SK-N-SH (cell line): ENCODE measurements at regions not wholly inside any gene's neighbourhood (a gene's known extent, or its start where the extent isn't known, plus 50 kb on each side); places are given as distances from the start of the nearest gene placed in this dataset.
A peak's percentile ranks its signal among the peaks of the same experiment; 100 is the strongest.

ENCODE experiments used
- CTCF ChIA-PET: fragments of 300-600, 350-600 bp; formaldehyde crosslinking; extraction: SDS; loops from one replicate; lab custom pipeline; 2021; lab: Yijun Ruan, JAX
- POLR2A ChIA-PET: fragments of 350-600 bp; sonication (Branson Sonifier 250); formaldehyde crosslinking; extraction: SDS; loops from one replicate; lab custom pipeline; 2020; ENCODE audit warnings: antibody characterized with exemption, inconsistent platforms; lab: Yijun Ruan, JAX
- DNase-seq: peaks from one replicate; pipeline ENCODE4 v3.0.0; 2012
- H2AFZ ChIP-seq: fragments of 200-600 bp; sonication (generic); 2 replicates; pipeline ENCODE4 v1.8.1; 2016; ENCODE audit warnings: antibody characterized with exemption, mild to moderate bottlenecking, low read depth
- H3F3A ChIP-seq: fragments of 200-600 bp; sonication (generic); replicated peaks from 2 replicates; pipeline ENCODE3; 2016; ENCODE audit warnings: antibody characterized with exemption, mild to moderate bottlenecking; ENCODE audit not compliant: insufficient read depth
- H3K27ac ChIP-seq, 2 experiments: fragments of 200-500 bp in 1 of 2; fragments of 200-600 bp in 1 of 2; sonication (Bioruptor generic) in 1 of 2; sonication (generic), shearing (Covaris generic) in 1 of 2; 2 replicates each; pipeline versions ENCODE4 v1.5.1 to v1.6.1; 2014 to 2016; ENCODE audit warnings: low read depth in 2 of 2, inconsistent platforms in 1 of 2, low read length in 1 of 2, mild to moderate bottlenecking in 1 of 2, mixed read lengths in 1 of 2
- H3K27me3 ChIP-seq: fragments of 200-600 bp; sonication (generic), shearing (Covaris generic); 2 replicates; pipeline ENCODE4 v1.6.1; 2016; ENCODE audit warnings: mixed run types; ENCODE audit not compliant: insufficient read depth
- H3K36me3 ChIP-seq, 2 experiments: fragments of 200-500 bp in 1 of 2; fragments of 200-600 bp in 1 of 2; sonication (Bioruptor generic) in 1 of 2; sonication (generic) in 1 of 2; replicated peaks in 1 of 2; 2 replicates each; pipeline versions ENCODE3 to v1.5.1; 2014 to 2016; ENCODE audit warnings: low read length in 1 of 2, mild to moderate bottlenecking in 1 of 2; ENCODE audit not compliant: insufficient read depth in 2 of 2, control insufficient read depth in 1 of 2
- H3K4me1 ChIP-seq, 2 experiments: fragments of 200-500 bp in 1 of 2; fragments of 200-600 bp in 1 of 2; sonication (Bioruptor generic) in 1 of 2; sonication (generic), shearing (Covaris generic) in 1 of 2; 2 replicates each; pipeline versions ENCODE4 v1.5.1 to v1.6.1; 2014 to 2016; ENCODE audit warnings: low read depth in 1 of 2, low read length in 1 of 2, mixed run types in 1 of 2; ENCODE audit not compliant: insufficient read depth in 2 of 2, control insufficient read depth in 1 of 2
- H3K4me2 ChIP-seq: fragments of 200-600 bp; sonication (generic), shearing (Covaris generic); 2 replicates; pipeline ENCODE4 v1.6.1; 2017; ENCODE audit warnings: mixed run types
- H3K4me3 ChIP-seq, 2 experiments: fragments of 200-500 bp in 1 of 2; fragments of 200-600 bp in 1 of 2; sonication (Bioruptor generic) in 1 of 2; sonication (generic), shearing (Covaris generic) in 1 of 2; 2 replicates each; pipeline versions ENCODE4 v1.5.1 to v1.8.1; 2014 to 2016; ENCODE audit warnings: low read depth in 2 of 2, inconsistent platforms in 1 of 2, low read length in 1 of 2, mild to moderate bottlenecking in 1 of 2, mixed read lengths in 1 of 2, moderate library complexity in 1 of 2
- H3K79me2 ChIP-seq: fragments of 200-600 bp; sonication (generic); 2 replicates; pipeline ENCODE4 v1.8.1; 2017; ENCODE audit warnings: mild to moderate bottlenecking; ENCODE audit not compliant: insufficient read depth
- H3K9ac ChIP-seq: fragments of 200-600 bp; sonication (generic); 2 replicates; pipeline ENCODE4 v1.6.1; 2017; ENCODE audit warnings: mixed run types
- H3K9me2 ChIP-seq: fragments of 200-600 bp; sonication (generic); 2 replicates; pipeline ENCODE4 v1.6.1; 2017; ENCODE audit warnings: mixed run types
- H3K9me3 ChIP-seq: fragments of 200-600 bp; sonication (generic); 2 replicates; pipeline ENCODE4 v1.6.1; 2017; ENCODE audit warnings: mixed run types, mild to moderate bottlenecking, moderate library complexity
- H4K20me1 ChIP-seq: fragments of 200-600 bp; sonication (generic); 2 replicates; pipeline ENCODE4 v1.6.1; 2017; ENCODE audit warnings: mild to moderate bottlenecking, mixed run types; ENCODE audit not compliant: insufficient read depth
- EP300 ChIP-seq, 2 experiments: IDR thresholded peaks; 2 replicates each; pipeline versions ENCODE4 v1.4.0 to v1.6.1; 2012; ENCODE audit warnings: borderline replicate concordance in 1 of 2, low read depth in 1 of 2, low read length in 1 of 2
- EZH2phosphoT487 ChIP-seq: fragments of 200-600 bp; sonication (generic); IDR thresholded peaks from 2 replicates; pipeline ENCODE4 v1.6.1; 2017; ENCODE audit warnings: low read depth, mixed run types, mild to moderate bottlenecking, antibody characterized with exemption, moderate library complexity, borderline replicate concordance
- FOSL2 ChIP-seq: IDR thresholded peaks from 2 replicates; pipeline ENCODE4 v1.4.0; 2012; ENCODE audit warnings: low read depth, mild to moderate bottlenecking, moderate library complexity, borderline replicate concordance
- GABPA ChIP-seq: IDR thresholded peaks from 2 replicates; pipeline ENCODE4 v1.4.0; 2012; ENCODE audit warnings: low read depth, mild to moderate bottlenecking
- JUND ChIP-seq: IDR thresholded peaks from 2 replicates; pipeline ENCODE4 v1.4.0; 2012
- MXI1 ChIP-seq: IDR thresholded peaks from 2 replicates; pipeline ENCODE4 v1.6.1; 2012; ENCODE audit warnings: mild to moderate bottlenecking, low read depth, low read length, improper control_type of control experiment
- NFIC ChIP-seq: IDR thresholded peaks from 2 replicates; pipeline ENCODE4 v1.4.0; 2012; ENCODE audit warnings: borderline replicate concordance
- PBX3 ChIP-seq: IDR thresholded peaks from 2 replicates; pipeline ENCODE4; 2012
- RAD21 ChIP-seq: IDR thresholded peaks from 2 replicates; pipeline ENCODE4 v1.6.1; 2012; ENCODE audit warnings: mild to moderate bottlenecking, low read length
- RFX5 ChIP-seq: IDR thresholded peaks from 2 replicates; pipeline ENCODE4 v1.6.1; 2012; ENCODE audit warnings: mild to moderate bottlenecking, improper control_type of control experiment, low read length
- TAF1 ChIP-seq: IDR thresholded peaks from 2 replicates; pipeline ENCODE4 v1.6.1; 2012; ENCODE audit warnings: low read depth, mild to moderate bottlenecking, low read length, moderate library complexity, borderline replicate concordance
- USF1 ChIP-seq: IDR thresholded peaks from 2 replicates; pipeline ENCODE4 v1.4.0; 2012; ENCODE audit warnings: low read depth, borderline replicate concordance
- USF2 ChIP-seq: fragments of 150-350 bp; IDR thresholded peaks from 2 replicates; pipeline ENCODE4 v1.6.1; 2017; ENCODE audit warnings: antibody characterized with exemption, low read length, low read depth, borderline replicate concordance
- WGBS: methylation state at CpG from one replicate; pipeline ENCODE4 v1.1.6; 2017; ENCODE audit warnings: low lambda C conversion rate; 5-methylcytosine and 5-hydroxymethylcytosine counted together

GRCh38 chr5:142435410-142436115, 110.7 kb upstream of the SPRY4 start:
- Histone ChIP-seq H3F3A (peaks cover 11% of the 10 kb centered on the region), H4K20me1 (no peaks in the 10 kb centered on the region), H3K9me3 (no peaks in the 10 kb centered on the region), H3K4me1 (peaks cover 28 to 34% of the 10 kb centered on the region in 2 experiments; a peak in 3 of 4 replicates), H3K27me3 (no peaks in the 10 kb centered on the region), H3K79me2 (no peaks in the 10 kb centered on the region), H2AFZ (no peak overlapping the region), H3K4me2 (no peak overlapping the region), H3K36me3 (no peaks in the 10 kb centered on the region), H3K27ac (no peak overlapping the region), H3K9me2 (no peaks in the 10 kb centered on the region), H3K4me3 (no peak overlapping the region), H3K9ac (no peak overlapping the region)
- ChIA-PET POLR2A (interaction anchor here (0.6 kb wide), 1 partner anchor 133 kb away, joined by 4 read pairs; no protein-coding TSS in a partner anchor), CTCF (interaction anchor here (0.9 to 1.5 kb wide), 3 partner anchors 15 to 284 kb away, joined by 3 to 4 read pairs (median 3); no protein-coding TSS in a partner anchor)
- WGBS, result 95% methylated on average over 8 of the region's 9 CpGs
- no peak for DNase-seq
- TF ChIP-seq TAF1, result no peak
- TF ChIP-seq PBX3, result no peak
- no peak for TF ChIP-seq RFX5
- TF ChIP-seq FOSL2, result no peak

- Histone ChIP-seq H3K4me2 (peak overlapping the region; percentile 61; the same call in 1 of the 2 replicates), H2AFZ (peak overlapping the region; percentile 36; the same call in 1 of the 2 replicates), H3K9ac (no peak overlapping the region), H3K27me3 (no peaks in the 10 kb centered on the region), H3K79me2 (no peaks in the 10 kb centered on the region), H4K20me1 (no peaks in the 10 kb centered on the region), H3K4me1 (peaks cover 25 to 29% of the 10 kb centered on the region in 2 experiments; a peak in 3 of 4 replicates), H3K36me3 (no peaks in the 10 kb centered on the region), H3F3A (peaks cover 11% of the 10 kb centered on the region), H3K9me2 (no peaks in the 10 kb centered on the region), H3K9me3 (no peaks in the 10 kb centered on the region), H3K4me3 (no peak overlapping the region), H3K27ac (peak overlapping the region; percentile 48 to 89; a peak in 3 of 4 replicates)
- ChIA-PET CTCF (interaction anchor here (1.1 kb wide), 1 partner anchor 283 kb away, joined by 3 read pairs; no protein-coding TSS in a partner anchor), POLR2A (no interaction called here)
- TF ChIP-seq USF2, result no peak
- no peak for TF ChIP-seq MXI1
- no peak for TF ChIP-seq TAF1
- no peak for TF ChIP-seq GABPA
- no peak for TF ChIP-seq JUND
- TF ChIP-seq USF1, result no peak
- TF ChIP-seq NFIC, result no peak
- TF ChIP-seq EP300 (IDR thresholded peaks at IDR 0.05; ENCODE audit: borderline replicate concordance in 1 of 2, low read depth in 1 of 2, low read length in 1 of 2), result no peak
- no peak for TF ChIP-seq EZH2phosphoT487
- no peak for TF ChIP-seq RAD21
- WGBS, result 95% methylated on average over 2 of the region's 2 CpGs
- no peak for DNase-seq
These were observed 109.4 kb upstream of the SPRY4 start for GRCh38 chr5:142434322-142434612.
